ENCODE measurements at regions not wholly inside any gene's neighbourhood (a gene's known extent, or its start where the extent isn't known, plus 50 kb on each side); places are given as distances from the start of the nearest gene placed in this dataset.

GRCh38 chr14:101256266-101256665 lies 305.0 kb upstream of the DIO3 start:
- TF ChIP-seq CTCF (conservative IDR thresholded peaks at IDR 0.05; ENCODE audit: low read depth, low read length): no peak
- TF ChIP-seq EZH2 (IDR thresholded peaks at IDR 0.05; ENCODE audit: borderline replicate concordance, low read depth, low read length, poor library complexity, severe bottlenecking): no peak

All from A673 (cell line).